Neutrophil (primary cell): ENCODE measurements at regions not wholly inside any gene's neighbourhood (a gene's known extent, or its start where the extent isn't known, plus 50 kb on each side); places are given as distances from the start of the nearest gene placed in this dataset.

Source experiments
- H3K27ac ChIP-seq: fragments of 200-600 bp; sonication (generic); 2 replicates; pipeline ENCODE4 v1.5.1; 2016; ENCODE audit warnings: mild to moderate bottlenecking, moderate library complexity
- H3K27me3 ChIP-seq: fragments of 200-600 bp; sonication (generic); 2 replicates; pipeline ENCODE4 v1.6.0; 2016; ENCODE audit warnings: mild to moderate bottlenecking
- H3K36me3 ChIP-seq: fragments of 200-600 bp; sonication (generic); 2 replicates; pipeline ENCODE4 v1.5.1; 2017
- H3K4me1 ChIP-seq, 2 experiments: fragments of 200-600 bp in 1 of 2; sonication (generic) in 1 of 2; 1 replicate in 1 of 2; 2 replicates in 1 of 2; pipeline versions ENCODE4 v1.5.1 to v1.6.1; 2013 to 2016; ENCODE audit warnings: low read depth in 1 of 2, low read length in 1 of 2, mild to moderate bottlenecking in 1 of 2, moderate library complexity in 1 of 2; ENCODE audit not compliant: control insufficient read depth in 1 of 2, insufficient read depth in 1 of 2
- H3K4me3 ChIP-seq, 2 experiments: fragments of 200-600 bp in 1 of 2; sonication (generic) in 1 of 2; 1 replicate in 1 of 2; 2 replicates in 1 of 2; pipeline ENCODE4 v1.5.1; 2013 to 2016; ENCODE audit warnings: low read depth in 1 of 2, low read length in 1 of 2, mild to moderate bottlenecking in 1 of 2, moderate library complexity in 1 of 2
- H3K9me3 ChIP-seq: fragments of 200-600 bp; sonication (generic); 2 replicates; pipeline ENCODE4 v1.5.1; 2016
- CTCF ChIP-seq: fragments of 200-600 bp; sonication (generic); IDR thresholded peaks from 2 replicates; pipeline ENCODE4 v1.5.1; 2016; ENCODE audit warnings: antibody characterized with exemption

DNA sequence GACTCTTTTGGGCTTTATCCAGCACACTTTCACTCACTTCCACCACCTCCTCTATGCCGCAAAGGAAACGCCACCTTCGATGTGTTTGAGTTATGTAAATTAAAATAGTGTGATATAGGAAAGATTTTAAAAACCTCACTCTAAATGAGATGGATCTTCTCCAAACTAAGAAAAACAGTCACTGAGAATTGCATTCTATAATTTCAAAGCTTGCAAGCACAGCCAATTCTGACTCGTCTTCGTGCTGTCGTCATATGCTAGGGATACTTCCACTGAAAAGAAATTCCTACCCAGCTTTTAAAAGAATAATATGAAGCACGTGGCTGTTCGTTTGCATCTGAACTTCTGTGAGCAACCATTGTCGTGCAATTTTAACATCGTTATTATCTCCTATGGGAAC, 162.5 kb downstream of the SH3BP4 start:
- no peak overlapping the region for H3K4me3 ChIP-seq
- no peaks in the 10 kb centered on the region for H3K36me3 ChIP-seq
- H3K27ac ChIP-seq: no peak overlapping the region
- H3K27me3 ChIP-seq: peaks cover 7% of the 10 kb centered on the region
- no peaks in the 10 kb centered on the region for H3K4me1 ChIP-seq
- TF ChIP-seq CTCF: no peak
- H3K9me3 ChIP-seq: no peaks in the 10 kb centered on the region

- no peaks in the 10 kb centered on the region for H3K36me3 ChIP-seq
- H3K27ac ChIP-seq: no peak overlapping the region
- no peak for TF ChIP-seq CTCF
- H3K27me3 ChIP-seq: peaks cover 7% of the 10 kb centered on the region
- H3K9me3 ChIP-seq: no peaks in the 10 kb centered on the region
- H3K4me1 ChIP-seq: no peaks in the 10 kb centered on the region
- no peak overlapping the region for H3K4me3 ChIP-seq
Measured at GRCh38 chr2:235115521-235115920, 163.7 kb downstream of the SH3BP4 start.

- TF ChIP-seq CTCF: no peak
- H3K4me1 ChIP-seq: no peaks in the 10 kb centered on the region
- H3K9me3 ChIP-seq: no peaks in the 10 kb centered on the region
- no peaks in the 10 kb centered on the region for H3K36me3 ChIP-seq
- no peak overlapping the region for H3K4me3 ChIP-seq
- H3K27ac ChIP-seq: no peak overlapping the region
- peaks cover 7% of the 10 kb centered on the region for H3K27me3 ChIP-seq
Measured at GRCh38 chr2:235116885-235117492, 165.2 kb downstream of the SH3BP4 start.

DNA sequence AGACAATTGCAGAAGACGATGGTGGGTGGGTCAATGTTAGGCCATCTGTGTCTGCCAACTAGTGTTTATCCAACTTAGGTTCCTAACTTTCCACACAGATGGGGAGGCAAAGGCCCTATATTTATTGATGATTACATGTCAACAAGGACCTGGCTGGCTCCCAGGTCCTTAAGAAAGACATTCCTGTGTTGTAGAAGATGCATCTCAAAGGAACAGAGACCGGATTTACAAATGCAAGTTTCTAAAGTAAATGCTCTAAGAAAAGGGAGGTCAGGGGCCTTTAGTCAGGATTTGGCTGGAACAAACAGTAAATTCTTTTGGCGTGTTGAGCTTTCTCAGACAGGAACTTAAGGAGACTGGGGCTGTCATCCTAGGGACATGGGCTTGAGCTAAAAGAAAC, 175.0 kb downstream of the SH3BP4 start:
- Histone ChIP-seq H3K4me3 (no peak overlapping the region), H3K36me3 (no peaks in the 10 kb centered on the region), H3K27ac (no peak overlapping the region), H3K9me3 (no peaks in the 10 kb centered on the region), H3K4me1 (no peaks in the 10 kb centered on the region), H3K27me3 (peaks cover 27% of the 10 kb centered on the region)
- no peak for TF ChIP-seq CTCF

DNA sequence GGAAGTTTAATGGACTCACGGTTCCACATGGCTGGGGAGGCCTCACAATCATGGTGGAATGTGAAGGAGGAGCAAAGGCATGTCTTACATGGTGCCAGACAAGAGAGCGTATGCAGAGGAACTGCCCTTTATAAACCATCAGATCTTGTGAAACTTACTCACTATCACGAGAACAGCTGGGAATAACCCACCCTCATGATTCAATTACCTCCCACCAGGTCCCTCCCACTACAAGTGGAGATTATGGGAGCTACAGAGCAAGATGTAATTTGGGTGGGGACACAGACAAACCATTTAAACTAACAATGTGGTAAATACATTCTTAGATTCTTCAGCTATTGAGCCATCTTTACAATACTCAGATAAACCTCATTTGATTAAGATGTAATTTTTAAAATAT, 176.1 kb downstream of the SH3BP4 start:
- TF ChIP-seq CTCF: no peak
- no peaks in the 10 kb centered on the region for H3K36me3 ChIP-seq

GRCh38 chr2:235129850-235130249, 178.0 kb downstream of the SH3BP4 start:
- Histone ChIP-seq H3K36me3 (no peaks in the 10 kb centered on the region), H3K27ac (no peak overlapping the region), H3K9me3 (no peaks in the 10 kb centered on the region), H3K4me3 (no peak overlapping the region), H3K27me3 (peaks cover 20% of the 10 kb centered on the region), H3K4me1 (no peaks in the 10 kb centered on the region)
- TF ChIP-seq CTCF: no peak

More for the DNA sequence above, 176.1 kb downstream of the SH3BP4 start:
- H3K4me1 ChIP-seq: no peaks in the 10 kb centered on the region
- no peak overlapping the region for H3K4me3 ChIP-seq
- no peak overlapping the region for H3K27ac ChIP-seq
- H3K9me3 ChIP-seq: no peaks in the 10 kb centered on the region
- peaks cover 27% of the 10 kb centered on the region for H3K27me3 ChIP-seq
